ENCODE measurements at regions not wholly inside any gene's neighbourhood (a gene's known extent, or its start where the extent isn't known, plus 50 kb on each side); places are given as distances from the start of the nearest gene placed in this dataset.
"Not testable (repeated sequence)": the region's sequence is repeated elsewhere in the genome, so short reads cannot be mapped to it uniquely, and the experiment has no call there.

DNA sequence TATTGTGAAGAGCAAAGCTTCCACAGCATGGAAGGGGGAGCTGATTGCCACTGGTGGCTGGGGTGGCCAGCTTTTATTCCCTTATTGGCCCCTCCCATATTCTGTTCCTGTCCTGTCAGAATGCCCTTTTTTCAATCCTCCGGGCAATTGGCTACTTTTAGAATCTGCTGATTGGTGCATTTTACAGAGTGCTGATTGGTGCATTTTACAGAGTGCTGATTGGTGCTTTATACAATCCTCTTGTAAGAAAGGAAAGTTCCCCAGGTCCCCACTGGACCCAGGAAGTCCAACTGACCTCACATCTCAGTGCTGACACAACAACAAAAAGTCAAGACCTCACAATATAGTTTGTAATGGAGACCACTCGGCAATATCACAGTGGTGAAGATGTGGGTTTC is 195.0 kb downstream of the SPATA31A6 start:
- DNase-seq = no peak

GRCh38 chr9:42379602-42380001 is 196.1 kb downstream of the SPATA31A6 start:
- DNase-seq = not testable (repeated sequence)

GRCh38 chr9:42384585-42384984 is 201.1 kb downstream of the SPATA31A6 start:
- DNase-seq = not testable (repeated sequence)

DNA sequence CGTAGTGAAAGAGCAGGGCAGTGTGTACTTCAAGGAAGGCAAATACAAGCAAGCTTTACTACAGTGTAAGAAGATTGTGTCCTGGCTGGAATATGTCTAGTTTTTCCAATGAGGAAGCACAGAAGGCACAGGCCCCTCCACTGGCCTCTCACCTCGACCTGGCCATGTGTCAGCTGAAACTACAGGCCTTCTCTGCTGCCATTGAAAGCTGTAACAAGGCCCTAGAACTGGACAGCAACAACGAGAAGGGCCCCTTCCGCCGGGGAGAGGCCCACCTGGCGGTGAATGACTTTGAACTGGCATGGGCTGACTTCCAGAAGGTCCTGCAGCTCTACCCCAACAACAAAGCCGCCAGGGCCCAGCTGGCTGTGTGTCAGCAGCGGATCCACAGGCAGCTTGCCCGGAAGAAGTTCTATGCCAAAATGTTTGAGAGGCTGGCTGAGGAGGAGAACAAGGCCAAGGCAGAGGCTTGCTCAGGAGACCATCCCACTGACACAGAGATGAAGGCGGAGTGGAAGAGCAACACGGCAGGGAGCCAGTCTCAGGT is 202.2 kb downstream of the SPATA31A6 start:
- not testable (repeated sequence) for DNase-seq

- no peak for DNase-seq
Observed at GRCh38 chr9:42386477-42386876, 203.0 kb downstream of the SPATA31A6 start.

GRCh38 chr9:42388146-42388690 is 204.8 kb downstream of the SPATA31A6 start:
- DNase-seq = no peak

DNA sequence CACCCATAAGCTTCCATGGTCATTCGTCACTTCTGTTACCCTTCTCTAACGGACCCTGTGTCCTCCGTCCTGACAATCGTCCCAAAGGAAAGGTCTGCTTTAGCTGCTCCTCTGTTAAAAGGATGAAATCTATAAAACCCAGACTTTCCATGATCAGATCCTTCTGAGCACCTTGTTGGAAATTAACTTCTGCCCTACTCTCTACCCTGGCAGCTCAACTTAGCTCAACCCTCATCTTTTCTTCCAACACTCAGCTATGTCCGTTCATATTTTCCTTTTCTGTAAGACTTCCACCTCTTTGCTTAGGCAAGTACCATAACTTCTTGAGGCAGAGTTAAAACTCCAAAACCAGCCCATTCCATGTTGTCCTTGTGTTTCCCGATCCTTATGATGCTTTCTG is 205.4 kb downstream of the SPATA31A6 start:
- no peak for DNase-seq

- DNase-seq = not testable (repeated sequence)
Observed at GRCh38 chr9:42392773-42393455, 209.5 kb downstream of the SPATA31A6 start.

- DNase-seq = no peak
Observed at GRCh38 chr9:42396318-42396717, 212.9 kb downstream of the SPATA31A6 start.

DNA sequence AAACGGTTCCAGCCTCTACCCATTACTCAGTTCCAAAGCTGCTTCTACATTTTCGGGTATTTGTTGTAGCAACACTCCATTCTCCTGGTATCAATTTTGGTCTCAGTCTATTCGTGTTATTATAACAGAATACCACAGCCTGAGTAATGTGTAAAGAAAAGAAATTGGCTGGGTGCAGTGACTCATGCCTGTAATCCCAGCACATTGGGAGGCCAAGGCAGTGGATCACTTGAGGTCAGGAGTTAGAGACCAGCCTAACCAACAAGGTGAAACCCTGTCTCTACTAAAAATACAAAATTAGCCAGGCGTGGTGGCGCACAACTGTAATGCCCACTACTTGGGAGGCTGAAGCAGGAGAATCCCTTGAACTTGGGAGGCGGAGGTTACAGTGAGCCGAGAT is 213.9 kb downstream of the SPATA31A6 start:
- DNase-seq = not testable (repeated sequence)

GRCh38 chr9:42402919-42403318 is 219.5 kb downstream of the SPATA31A6 start:
- not testable (repeated sequence) for DNase-seq

GRCh38 chr9:42409581-42409980 is 226.1 kb downstream of the SPATA31A6 start:
- DNase-seq = not testable (repeated sequence)

GRCh38 chr9:42412354-42412753 is 228.9 kb downstream of the SPATA31A6 start:
- not testable (repeated sequence) for DNase-seq

GRCh38 chr9:42414865-42415264 is 231.4 kb downstream of the SPATA31A6 start:
- DNase-seq = not testable (repeated sequence)

GRCh38 chr9:42419652-42420051 is 236.2 kb downstream of the SPATA31A6 start:
- DNase-seq = not testable (repeated sequence)

GRCh38 chr9:42420324-42420723 is 236.9 kb downstream of the SPATA31A6 start:
- DNase-seq = not testable (repeated sequence)

- DNase-seq = not testable (repeated sequence)
Observed at GRCh38 chr9:42421630-42422029, 238.2 kb downstream of the SPATA31A6 start.

GRCh38 chr9:42430674-42431615 is 247.5 kb downstream of the SPATA31A6 start:
- DNase-seq = not testable (repeated sequence)

GRCh38 chr9:42431616-42432010 is 248.2 kb downstream of the SPATA31A6 start:
- DNase-seq = not testable (repeated sequence)

DNA sequence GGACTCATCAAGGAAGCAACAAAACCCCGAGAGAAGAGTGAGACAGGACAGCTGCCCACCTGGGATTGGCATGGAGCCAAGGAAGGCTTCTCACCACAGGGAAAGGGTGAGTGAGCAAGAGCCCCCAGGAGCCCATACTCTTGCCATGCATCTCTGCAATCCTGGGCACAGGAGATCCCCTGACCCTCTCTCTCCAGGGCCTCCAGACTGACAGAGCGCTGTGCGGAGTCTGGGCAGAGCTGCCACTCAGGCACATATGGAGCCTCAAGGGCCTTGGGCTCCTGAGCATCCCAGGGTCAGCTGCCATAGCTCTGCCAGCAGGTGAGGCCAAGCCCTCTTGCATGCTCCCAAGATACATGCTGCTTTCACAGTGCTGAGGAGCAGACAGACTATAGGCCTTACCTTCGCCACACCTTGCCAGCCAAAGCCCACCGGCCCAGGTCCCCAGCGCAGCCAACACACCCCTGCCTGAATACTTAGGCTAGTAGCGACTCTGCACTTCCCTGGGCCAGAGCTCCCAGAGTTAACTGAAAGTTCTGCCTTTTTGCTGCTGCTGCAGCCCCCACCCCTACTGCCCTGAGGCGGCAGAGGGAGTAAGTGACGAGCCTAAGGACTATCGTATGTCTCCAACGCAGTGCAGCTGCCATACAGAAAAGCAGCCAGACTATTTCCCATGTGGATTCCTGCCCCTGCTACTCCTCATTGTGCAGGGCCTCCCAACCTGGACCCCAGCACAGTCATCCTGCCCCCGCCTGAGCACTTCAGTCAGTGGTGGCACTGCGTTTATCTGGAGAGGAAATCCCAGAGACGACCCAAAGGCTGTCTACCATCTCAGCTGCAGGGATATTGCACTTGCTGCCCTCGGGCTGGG is 251.6 kb downstream of the SPATA31A6 start:
- DNase-seq = not testable (repeated sequence)

GRCh38 chr9:42435715-42436342 is 252.4 kb downstream of the SPATA31A6 start:
- DNase-seq = not testable (repeated sequence)
